ENCODE measurements at regions not wholly inside any gene's neighbourhood (a gene's known extent, or its start where the extent isn't known, plus 50 kb on each side); places are given as distances from the start of the nearest gene placed in this dataset.
"Not testable (repeated sequence)": the region's sequence is repeated elsewhere in the genome, so short reads cannot be mapped to it uniquely, and the experiment has no call there.

DNA sequence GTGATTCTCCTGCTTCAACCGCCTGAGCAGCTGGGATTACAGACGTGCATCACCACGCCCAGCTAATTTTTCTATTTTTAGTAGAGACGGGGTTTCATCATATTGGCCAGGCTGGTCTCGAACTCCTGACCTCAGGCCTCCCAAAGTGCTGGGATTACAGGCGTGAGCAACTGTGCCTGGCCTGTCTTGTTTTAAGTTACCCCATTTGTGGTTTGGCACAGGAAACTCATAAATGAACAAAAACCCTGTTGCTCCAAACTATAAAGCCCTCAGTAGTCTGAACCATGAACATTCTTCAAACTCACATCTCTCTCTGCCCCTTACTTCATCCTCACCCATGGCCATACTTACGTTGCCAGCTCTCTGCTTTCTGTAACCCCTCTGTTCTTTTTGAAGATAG lies 61.7 kb downstream of the RHOU start:
- not testable (repeated sequence) for DNase-seq

DNA sequence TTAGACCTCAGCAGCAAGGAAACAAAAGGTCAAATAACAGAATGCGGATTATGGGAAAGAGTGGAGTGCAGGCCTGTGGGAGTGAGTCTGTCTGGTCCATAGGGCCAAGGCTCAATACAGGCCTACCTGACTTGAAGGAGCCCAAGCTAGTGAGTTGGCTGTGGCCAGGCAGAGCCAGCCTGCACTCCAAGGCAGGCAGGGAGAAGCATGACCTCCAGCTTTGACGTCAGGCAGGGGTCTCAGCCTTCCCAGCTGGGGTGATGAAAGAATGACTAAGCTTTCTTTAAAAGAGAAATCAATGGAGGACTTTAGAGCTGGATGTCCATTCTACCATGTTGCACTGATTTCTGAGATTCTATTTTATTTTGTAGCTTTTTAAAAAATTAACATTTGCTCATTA lies 62.8 kb downstream of the RHOU start:
- DNase-seq: no peak

DNA sequence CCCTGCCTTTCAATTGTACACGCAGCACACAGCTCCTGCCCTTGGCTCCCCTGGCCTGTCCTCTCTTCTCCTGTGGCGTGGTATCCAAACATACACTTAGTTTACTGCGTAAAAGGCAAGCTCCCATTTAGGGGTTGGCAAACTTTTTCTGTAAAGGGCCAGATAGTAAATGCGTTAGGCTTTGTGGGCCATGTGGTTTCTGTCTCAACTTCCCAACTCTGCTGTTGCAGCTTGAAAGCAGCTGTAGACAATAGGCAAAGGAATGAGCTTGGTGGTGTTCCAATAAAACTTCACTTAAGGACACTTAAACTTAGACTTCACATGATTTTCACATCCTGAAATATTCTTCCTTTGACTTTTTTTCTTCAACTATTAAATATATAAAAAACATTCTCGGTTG lies 63.3 kb downstream of the RHOU start:
- DNase-seq: no peak

DNA sequence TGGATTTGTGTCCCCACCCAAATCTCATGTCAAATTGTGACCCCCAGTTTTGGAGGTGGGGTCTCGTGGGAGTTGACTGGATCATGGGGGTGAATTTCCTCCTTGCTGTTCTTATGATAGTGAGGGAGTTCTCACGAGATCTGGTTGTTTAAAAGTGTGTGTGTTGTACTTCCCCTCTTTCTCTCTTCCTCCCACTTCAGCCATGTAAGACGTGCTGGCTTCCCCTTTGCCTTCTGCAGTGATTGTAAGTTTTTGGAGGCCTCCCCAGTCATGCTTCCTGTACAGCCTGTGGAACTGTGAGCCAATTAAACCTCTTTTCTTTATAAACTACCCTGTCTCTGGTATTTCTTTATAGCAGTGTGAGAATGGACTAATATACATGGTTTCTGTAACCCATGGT lies 64.6 kb downstream of the RHOU start:
- no peak for DNase-seq

DNA sequence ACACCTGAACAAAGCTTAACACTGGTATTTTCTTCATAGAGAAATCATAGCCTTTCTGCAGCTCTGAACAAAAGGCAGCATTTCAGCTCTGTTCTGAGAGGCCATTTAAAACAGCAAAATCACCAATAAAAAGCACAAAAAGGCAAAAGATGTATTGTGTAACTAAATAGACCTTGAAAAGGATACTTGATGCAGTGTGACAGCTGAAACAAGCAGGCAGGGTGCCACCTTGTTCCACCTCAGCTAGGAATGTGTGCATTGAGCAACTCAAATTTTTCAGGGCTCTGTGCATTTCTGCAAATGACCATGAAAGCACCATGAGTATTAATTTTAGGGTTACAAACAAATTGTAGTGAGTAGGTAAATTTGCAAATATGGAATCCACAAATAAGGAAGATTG lies 65.8 kb downstream of the RHOU start:
- DNase-seq: no peak

DNA sequence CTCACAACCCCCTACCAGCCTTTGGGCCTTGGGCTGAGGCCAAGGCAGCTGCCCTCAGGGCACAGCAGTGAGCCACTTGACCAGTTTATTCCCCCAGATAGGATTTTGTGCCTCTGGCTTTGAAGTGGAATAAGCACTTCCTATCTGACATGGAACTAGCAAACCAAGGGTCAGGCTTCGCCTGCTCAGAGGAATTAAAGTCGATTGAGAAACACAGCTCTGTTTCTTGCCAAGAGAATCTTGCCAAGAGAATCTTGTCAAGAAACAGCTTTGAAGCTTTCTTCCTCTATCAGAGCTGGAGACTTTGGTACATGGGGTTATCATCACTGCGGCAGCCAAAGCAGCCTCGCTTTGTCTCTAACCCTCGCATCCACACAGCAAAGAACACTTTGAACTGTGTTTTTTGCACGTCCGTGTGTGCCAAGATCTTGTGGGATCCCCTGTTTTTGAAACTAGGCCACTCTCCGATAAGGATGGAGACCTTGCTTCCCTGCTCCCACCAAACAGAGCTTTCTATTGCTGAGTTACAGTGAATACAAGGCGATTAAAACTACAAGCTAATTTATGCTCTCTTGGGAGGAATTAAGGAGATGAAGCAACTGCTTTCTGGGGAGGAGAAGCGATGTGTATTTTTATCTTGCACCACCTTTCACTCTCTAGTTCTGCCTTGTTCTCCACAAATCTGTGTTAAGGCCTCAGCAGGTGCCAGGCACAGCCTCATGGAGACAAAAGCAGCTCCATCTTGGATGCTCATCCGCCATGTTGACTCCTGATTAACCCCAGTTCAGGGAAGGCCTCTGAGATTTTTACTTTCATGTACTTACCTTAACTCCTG lies 67.3 kb downstream of the RHOU start:
- peak; percentile 13 for DNase-seq

DNA sequence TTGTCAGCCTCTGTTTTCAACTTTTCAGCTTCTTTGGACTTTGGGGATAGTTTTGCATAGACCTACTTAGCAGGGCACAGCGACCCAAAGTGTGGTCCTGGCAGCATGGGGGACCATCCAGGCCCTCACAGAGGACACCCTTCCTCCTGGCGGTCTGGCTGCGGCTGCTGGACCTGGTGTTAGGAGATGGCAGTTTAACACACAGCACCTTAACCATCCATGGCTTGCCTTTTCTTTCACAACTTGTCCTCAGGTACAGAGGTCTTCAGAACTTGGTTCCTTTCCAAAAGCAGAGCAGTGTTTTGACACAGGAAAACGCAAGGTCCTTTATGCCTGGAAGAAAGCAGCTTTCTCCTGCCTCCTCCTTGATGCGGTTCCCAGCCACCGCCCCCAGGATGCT lies 68.1 kb downstream of the RHOU start:
- no peak for DNase-seq

DNA sequence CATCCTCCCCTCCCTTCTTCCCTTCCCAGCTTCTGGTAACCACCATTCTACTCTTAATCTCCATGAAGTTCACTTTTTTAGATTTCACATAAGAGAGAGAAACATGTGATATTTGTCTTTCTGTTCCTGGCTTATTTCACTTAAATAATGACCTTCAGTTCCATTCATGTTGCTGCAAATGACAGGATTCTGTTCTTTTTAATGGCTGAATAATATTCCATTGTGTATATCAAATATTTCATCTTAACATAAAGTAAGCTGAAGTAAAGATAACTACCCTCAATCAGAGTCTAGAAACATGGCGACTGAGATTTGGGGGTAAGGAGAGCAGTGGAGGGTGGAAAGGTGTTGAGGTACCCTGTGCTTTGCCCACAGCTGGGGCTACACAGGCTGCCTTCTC lies 68.9 kb downstream of the RHOU start:
- no peak for DNase-seq

DNA sequence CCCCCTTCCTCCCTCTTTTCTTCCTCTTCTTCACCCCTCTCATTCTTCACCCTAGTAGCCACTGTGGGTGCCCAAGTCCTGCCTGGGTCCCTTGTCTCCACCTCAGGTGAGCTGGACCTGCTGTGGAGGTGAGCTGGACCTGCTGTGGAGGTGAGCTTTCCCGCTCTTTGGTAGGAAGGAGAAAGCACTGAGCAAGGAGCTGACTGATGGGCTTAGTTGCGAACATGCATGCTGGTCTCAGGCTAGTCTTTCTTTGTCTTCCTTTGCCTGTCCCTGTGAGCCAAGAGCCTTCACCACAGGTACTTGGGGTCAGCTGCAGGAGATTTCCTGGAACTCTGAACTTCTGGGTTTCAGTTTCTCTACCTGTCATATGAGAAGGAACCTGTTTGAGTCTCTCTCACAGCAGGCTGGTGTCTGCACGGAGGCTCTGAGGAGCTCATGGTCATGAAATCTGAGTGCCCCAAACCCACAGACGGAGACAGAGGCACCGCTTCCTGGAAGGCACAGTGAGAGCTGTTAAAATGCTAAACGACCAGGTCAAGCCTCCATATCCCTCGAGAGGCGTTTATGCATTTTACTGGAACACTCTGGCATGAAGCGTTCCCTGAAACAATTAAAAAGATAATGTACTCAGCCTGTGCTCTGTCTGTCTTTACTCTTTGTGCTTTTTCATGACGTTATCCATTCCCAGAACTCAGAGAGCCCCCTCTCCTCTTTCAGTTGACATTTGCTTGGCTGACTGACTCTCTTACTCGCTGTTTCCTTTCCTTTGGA lies 69.5 kb downstream of the RHOU start:
- no peak for DNase-seq

DNA sequence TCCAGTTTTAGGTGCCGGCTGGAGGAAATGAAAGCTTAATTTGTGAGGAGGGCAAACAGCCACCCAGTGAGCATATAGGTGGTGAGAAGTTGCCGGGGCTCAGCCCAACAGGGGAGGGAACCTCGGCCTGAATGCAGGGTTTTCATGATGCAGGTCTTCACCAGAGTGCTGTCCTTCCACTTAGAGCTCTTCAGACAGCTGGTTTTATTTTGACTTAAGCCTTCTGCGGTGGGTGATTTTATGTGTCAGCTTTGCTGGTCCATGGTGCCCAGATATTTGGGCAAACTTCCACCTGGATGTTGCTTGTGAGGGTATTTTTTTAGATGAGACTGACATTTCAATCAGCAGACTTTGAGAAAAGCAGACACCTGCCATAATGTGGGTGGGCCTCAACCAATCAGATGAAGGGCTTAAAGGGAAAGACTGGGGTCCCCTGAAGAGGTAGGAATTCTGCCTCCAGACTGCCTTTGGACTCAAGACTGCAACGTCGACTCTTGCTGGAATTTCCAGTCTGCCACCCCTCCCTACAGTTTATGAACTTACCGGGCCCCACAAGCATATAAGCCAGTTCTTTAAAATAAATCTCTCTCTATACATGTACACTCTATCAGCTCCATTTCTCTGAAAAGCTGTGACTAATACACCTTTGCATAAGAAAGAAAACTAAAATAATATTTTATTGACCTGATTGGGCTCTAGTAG lies 72.8 kb downstream of the RHOU start:
- no peak for DNase-seq

DNA sequence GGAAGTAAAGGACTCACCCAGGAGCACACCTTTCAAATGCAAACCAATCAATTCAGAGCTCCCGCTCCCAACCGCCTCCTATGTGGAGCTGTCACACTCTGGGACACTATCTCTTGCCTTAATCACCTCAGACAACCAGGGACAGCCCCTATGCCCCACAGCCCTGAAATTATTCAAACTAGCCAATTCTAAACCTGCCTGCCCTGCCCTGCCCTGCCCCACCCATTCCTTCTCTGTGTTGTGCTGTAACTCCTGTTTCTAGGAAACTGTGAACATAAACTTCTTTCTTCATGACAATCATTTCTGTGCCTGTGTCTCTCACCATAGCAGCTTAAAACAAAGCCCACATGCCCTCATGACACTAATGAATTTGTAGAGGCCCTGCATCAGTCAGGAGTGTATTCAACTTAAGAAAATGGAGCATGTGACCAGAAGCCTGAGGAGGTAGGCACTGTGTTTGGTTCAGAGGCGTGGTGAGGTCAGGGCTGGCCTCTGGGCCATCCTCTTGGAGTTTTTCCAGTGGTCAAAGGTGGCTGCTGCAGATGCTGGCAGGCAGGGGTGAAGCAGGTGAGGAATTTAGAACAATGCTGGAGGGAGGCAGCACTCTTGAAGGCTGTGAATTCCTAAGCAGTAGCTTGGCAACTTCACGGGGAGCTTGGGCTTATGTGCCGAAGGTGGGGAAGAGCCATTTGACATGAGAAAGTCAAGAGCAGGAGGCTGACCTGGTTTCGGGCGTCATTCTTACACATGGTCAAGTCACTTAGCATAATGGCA lies 74.5 kb downstream of the RHOU start:
- no peak for DNase-seq

DNA sequence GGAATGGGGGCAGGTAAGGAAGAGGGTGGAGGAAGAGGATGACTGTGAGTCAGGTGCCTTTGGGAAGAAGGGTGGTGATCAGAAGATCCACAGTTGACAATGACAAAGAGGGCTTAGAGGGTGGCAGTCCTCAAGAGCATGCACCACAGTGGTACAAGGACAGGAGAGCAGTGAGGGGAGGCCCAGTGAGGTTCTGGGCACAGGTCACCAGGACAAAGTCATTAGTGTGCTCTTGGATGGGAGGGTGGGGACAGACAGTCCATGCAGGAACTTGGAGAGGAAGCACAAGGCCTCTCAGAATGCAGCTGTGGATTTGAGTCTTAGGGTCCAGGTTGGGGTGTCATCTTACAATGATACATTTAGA lies 75.1 kb downstream of the RHOU start:
- DNase-seq: no peak

DNA sequence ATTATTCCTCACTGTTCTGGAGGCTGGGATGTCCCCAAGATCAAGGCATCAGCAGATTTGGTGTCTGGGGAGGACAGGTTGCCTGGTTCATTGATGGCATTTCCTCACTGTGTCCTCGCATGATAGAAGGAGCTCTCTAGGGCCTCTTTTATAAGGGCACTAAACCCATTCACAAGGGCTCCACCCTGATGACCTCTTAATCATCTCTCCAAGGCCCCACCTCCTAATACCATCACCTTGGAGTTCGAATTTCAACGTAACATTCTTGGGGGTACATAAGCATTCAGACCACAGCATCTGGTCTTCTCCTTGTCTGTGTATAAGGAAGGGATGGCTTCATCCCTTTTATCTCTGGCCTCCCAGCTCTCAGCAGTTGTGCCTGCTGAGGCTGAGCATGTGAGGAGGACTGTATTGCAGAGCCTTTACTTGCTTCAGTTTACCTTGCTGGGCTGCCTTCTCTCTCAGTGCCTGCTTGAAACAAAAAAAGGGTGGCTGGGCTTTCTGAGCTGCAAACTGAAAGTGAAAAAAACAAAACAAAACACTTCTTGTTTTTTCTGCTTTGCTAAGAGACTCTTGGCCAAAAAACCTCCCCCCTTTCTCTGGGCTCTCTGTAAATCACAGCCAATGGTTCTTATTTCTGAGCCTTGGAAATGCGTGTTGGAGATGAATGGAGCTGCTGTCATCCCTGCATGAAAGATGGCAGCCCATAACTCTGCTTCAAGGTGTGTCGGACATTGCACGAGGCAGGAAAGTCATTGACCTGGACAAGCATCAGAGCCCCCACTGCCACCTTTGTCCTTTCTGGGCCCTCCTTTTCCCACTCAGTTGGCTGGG lies 75.8 kb downstream of the RHOU start:
- no peak for DNase-seq

DNA sequence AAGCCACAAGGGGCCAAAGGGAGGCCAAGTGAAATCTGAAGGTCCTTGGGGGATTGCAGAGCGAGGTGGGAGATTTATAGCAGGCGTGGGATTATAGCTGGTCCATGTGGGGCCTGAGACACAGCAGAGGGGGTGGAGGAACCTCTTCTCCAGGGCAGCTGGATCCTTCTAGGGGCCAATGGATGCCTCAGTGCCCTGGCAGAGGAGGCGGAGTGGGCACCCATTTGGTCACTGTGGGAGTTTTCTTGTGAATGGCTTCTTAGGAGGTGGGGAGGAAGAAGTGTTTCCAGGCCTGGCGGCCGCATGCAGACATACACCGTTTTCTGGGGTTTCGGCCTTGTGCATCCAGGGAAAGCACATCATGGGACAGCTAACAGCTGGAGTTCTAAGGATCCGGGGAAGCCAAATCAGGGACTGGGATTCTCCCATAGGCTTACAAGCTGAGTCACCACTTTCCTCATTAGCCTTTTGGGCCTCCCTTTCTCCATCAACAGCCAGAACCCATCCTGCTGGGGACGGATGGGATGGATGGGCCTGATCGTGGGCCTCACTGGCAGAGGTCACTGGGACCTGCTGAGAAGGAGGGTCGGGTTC lies 76.5 kb downstream of the RHOU start:
- no peak for DNase-seq

DNA sequence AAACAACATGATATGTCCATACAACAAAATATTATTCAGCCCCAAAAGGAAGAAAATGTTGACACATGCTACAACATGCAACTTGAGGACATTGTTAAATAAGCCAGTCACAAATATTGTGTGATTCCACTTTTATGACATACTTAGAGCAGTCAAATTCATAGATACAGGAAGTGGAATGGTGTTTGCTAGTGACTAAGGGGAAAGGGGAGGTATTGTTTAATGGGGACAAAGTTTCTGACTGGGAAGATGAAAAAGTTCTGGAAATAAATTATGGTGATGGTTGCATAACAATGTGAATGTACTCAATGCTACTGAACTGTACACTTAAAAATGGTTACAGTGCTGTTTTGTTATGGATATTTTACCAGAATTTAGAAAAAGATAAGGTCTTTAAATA lies 77.7 kb downstream of the RHOU start:
- DNase-seq: no peak

DNA sequence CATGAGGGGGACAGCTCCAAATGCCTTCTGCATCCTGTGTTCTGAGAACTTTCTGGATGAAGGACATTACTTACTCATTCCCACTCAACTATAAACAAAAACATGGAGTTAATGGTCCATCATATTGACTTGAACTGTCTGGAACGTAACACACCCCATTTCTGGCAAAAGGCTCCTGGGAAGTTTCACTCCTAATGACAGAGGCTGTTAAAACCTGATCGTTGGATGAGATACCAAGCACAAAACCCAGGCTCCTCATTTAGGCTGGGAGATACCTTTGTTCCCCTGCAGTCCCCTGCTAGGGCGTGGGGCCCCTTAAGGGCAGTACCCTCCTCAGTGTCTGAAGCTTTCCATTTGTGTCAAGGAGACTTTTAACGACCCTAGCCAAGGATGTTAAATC lies 78.9 kb downstream of the RHOU start:
- DNase-seq: no peak

DNA sequence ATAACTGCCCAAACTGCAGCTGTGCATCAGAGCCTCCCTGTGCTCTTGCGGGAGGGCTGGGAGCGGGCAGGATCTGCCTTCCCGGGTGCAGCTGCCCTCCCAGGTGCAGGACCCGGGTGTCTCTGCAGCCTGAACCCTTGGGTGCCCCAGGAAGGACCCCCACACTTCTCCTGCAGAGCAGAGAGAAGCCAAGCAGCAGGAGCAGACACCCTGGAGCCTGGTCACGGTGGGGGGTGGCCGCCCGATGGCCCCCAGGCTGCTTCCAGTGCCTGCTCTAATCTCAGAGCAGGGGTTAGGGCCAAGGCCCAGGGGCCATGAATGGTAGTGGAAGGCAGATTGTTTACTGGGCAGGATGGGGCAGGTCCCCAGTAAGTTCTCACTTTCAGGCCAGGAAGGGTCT lies 83.0 kb downstream of the RHOU start:
- DNase-seq: no peak

DNA sequence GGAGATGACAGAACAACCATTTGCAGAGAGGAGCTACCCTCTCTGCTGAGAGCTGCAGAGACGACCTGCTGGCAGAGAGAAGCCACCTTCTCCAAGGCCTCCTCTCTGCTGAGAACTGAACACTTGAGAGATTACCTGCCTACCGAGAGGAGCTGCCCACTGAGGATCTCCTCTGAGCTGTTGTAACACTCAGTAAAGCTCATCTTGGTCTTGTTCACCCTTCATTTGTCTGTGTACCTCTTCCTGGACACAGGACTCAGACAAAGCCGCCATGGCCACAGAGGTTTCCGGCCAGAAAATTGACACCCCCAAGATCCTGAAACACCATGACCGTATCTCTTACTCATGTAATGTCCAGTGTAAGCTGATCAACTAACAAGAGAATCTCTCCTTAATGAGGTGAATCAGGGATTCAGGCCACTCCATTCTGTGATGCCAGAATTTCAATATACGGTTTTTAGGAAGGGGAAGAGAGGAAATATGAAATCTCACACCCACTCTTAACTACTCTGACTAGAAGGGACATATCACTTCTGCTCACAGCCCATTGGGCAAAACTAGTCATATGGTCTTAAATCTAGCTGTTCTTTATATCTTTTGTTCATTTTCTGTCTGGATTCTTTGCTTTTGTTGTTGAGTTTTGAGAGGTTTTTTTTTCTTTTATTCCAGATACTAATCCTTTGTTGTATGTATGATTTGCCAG lies 83.8 kb downstream of the RHOU start:
- DNase-seq: no peak

DNA sequence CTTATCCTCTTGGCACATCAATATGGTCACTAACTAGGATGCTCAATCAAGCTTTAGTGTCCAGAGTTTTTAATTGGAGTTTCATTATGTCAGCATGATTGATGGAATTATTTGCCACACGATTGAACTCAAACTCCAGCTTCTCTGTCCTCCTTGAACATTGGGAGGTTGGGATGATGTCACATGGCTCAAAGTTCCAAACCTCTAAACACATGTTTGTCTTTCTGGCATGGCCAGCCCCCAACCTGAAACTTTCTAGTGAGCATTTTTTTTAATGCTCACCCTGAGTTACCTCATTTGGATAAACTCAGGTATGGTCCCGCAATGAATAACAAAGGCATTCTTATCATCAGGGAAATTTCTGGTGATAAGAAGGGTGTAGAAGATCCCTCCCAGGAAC lies 86.0 kb downstream of the RHOU start:
- DNase-seq: no peak

DNA sequence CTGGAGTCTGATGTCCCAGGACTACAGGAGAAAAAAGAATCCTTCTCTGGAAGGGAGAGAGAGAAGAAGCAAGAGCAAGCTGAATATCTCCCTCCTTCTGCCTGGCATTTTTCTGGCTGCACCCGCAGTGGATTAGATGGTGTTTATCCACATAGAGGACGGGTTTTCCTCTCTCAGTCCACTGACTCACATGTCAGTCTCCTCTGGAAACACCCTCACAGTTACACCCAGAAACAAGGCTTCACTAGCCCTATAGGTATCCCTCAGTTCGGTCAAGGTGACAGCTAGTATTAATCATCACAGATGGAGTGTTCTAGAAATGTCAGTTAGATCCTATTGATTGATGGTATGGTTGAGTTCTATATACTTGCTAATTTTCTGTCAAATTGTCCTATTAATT lies 87.9 kb downstream of the RHOU start:
- DNase-seq: no peak

DNA sequence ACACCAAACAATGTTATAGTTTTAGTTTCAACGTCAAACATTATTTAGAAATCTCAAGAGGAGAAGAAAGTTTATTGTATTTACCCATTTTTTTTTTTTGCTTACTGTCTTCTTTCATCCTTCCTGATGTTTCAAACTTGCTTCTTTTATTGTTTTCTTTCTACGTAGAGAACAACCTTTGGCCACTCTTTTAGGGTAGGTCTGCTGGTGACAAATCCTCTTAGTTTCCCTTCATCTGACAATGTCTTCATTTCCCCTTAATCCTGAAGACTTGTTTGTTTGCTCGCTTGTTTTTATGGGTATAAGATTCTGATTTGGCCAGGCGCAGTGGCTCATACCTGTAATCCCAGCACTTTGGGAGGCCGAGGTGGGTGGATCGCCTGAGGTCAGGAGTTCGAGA lies 89.1 kb downstream of the RHOU start:
- no peak for DNase-seq

All from NCI-H510A treated with DMSO at 0.1 percent for 48 hours (cell line).